Naive thymus-derived CD8-positive, alpha-beta T cell (primary cell): ENCODE measurements at regions not wholly inside any gene's neighbourhood (a gene's known extent, or its start where the extent isn't known, plus 50 kb on each side); places are given as distances from the start of the nearest gene placed in this dataset.

ENCODE experiments used
- ATAC-seq, 2 donors: fragments of 150-1000 bp; cut with Tn5 transposase in 1 of 2; sonication (Bioruptor Pico), chemical (Tn5 transposase) in 1 of 2; 1 replicate in 1 of 2; 2 replicates in 1 of 2; pipeline ENCODE4 v1.10.0; 2021; ENCODE audit warnings: mild to moderate bottlenecking in 2 of 2, moderate library complexity in 2 of 2
- POLR2A ChIA-PET: fragments of 350-600 bp; sonication (Branson Sonifier 250); formaldehyde crosslinking; loops from one replicate; lab custom pipeline; 2021; ENCODE audit warnings: antibody characterized with exemption; lab: Charles Lee
- DNase-seq, 10 donors: peaks; one replicate each; pipeline versions ENCODE4 v3.0.0 to v3.0.0-alpha.2; 2020 to 2022
- H3K27ac Mint-ChIP-seq, 10 donors: one replicate each; pipeline ENCODE4 v1.8.0; 2020 to 2022; ENCODE audit warnings: mild to moderate bottlenecking in 10 of 10, mixed read lengths in 10 of 10, moderate library complexity in 4 of 10, inconsistent platforms in 1 of 10
- H3K27me3 Mint-ChIP-seq, 5 donors: one replicate each; pipeline ENCODE4 v1.8.0; 2021 to 2022; ENCODE audit warnings: mixed read lengths in 5 of 5
- H3K36me3 Mint-ChIP-seq, 3 donors: one replicate each; pipeline ENCODE4 v1.8.0; 2020 to 2022; ENCODE audit warnings: mixed read lengths in 3 of 3, mild to moderate bottlenecking in 2 of 3, inconsistent platforms in 1 of 3
- H3K4me1 Mint-ChIP-seq, 4 donors: one replicate each; pipeline ENCODE4 v1.8.0; 2021 to 2022; ENCODE audit warnings: mixed read lengths in 4 of 4
- H3K4me3 Mint-ChIP-seq, 10 donors: one replicate each; pipeline ENCODE4 v1.8.0; 2020 to 2022; ENCODE audit warnings: mild to moderate bottlenecking in 10 of 10, mixed read lengths in 10 of 10, moderate library complexity in 6 of 10, inconsistent platforms in 1 of 10
- H3K9me3 Mint-ChIP-seq, 9 donors: one replicate each; pipeline ENCODE4 v1.8.0; 2020 to 2022; ENCODE audit warnings: mixed read lengths in 9 of 9, mild to moderate bottlenecking in 3 of 9, inconsistent platforms in 1 of 9, moderate library complexity in 1 of 9

GRCh38 chr2:41410011-41410410 is 637.8 kb upstream of the PKDCC start:
- Mint-ChIP-seq H3K4me1 (no peaks in the 10 kb centered on the region), H3K27ac (no peak overlapping the region), H3K4me3 (no peak overlapping the region), H3K27me3 (peaks cover 0 to 12% (median 2%) of the 10 kb centered on the region in 5 donors), H3K36me3 (no peaks in the 10 kb centered on the region), H3K9me3 (peaks cover 0 to 24% (median 3%) of the 10 kb centered on the region in 9 donors)
- POLR2A ChIA-PET, result no interaction called here
- no peak for ATAC-seq
- no peak for DNase-seq

- Mint-ChIP-seq H3K27ac (no peak overlapping the region), H3K36me3 (no peaks in the 10 kb centered on the region)
- POLR2A ChIA-PET, result no interaction called here
Measured at GRCh38 chr2:41413813-41414485, 633.9 kb upstream of the PKDCC start.

GRCh38 chr2:41414486-41415230 is 633.2 kb upstream of the PKDCC start:
- DNase-seq (no peak), ATAC-seq (no peak)
- POLR2A ChIA-PET, result no interaction called here
- no peaks in the 10 kb centered on the region for H3K4me1 Mint-ChIP-seq
- H3K27ac Mint-ChIP-seq, result no peak overlapping the region
- H3K27me3 Mint-ChIP-seq, result peaks cover 0 to 12% (median 2%) of the 10 kb centered on the region in 5 donors
- no peaks in the 10 kb centered on the region for H3K36me3 Mint-ChIP-seq
- peaks cover 0 to 24% (median 3%) of the 10 kb centered on the region in 9 donors for H3K9me3 Mint-ChIP-seq
- H3K4me3 Mint-ChIP-seq, result no peak overlapping the region

More at GRCh38 chr2:41413813-41414485, 633.9 kb upstream of the PKDCC start:
- ATAC-seq, result no peak
- Mint-ChIP-seq H3K4me1 (no peaks in the 10 kb centered on the region), H3K27me3 (peaks cover 0 to 12% (median 2%) of the 10 kb centered on the region in 5 donors), H3K4me3 (no peak overlapping the region), H3K9me3 (peaks cover 0 to 27% (median 3%) of the 10 kb centered on the region in 9 donors)
- DNase-seq, result no peak

- POLR2A ChIA-PET, result no interaction called here
- H3K27me3 Mint-ChIP-seq, result no peaks in the 10 kb centered on the region
- no peaks in the 10 kb centered on the region for H3K4me1 Mint-ChIP-seq
- H3K4me3 Mint-ChIP-seq, result no peak overlapping the region
- H3K9me3 Mint-ChIP-seq, result peaks cover 0 to 10% (median 0%) of the 10 kb centered on the region in 9 donors
- no peak overlapping the region for H3K27ac Mint-ChIP-seq
- no peaks in the 10 kb centered on the region for H3K36me3 Mint-ChIP-seq
- ATAC-seq, result no peak
- no peak for DNase-seq
Measured at GRCh38 chr2:41417511-41417910, 630.3 kb upstream of the PKDCC start.

GRCh38 chr2:41420219-41420618 is 627.6 kb upstream of the PKDCC start:
- no peaks in the 10 kb centered on the region for H3K4me1 Mint-ChIP-seq
- no peak for ATAC-seq
- no peaks in the 10 kb centered on the region for H3K27me3 Mint-ChIP-seq
- no peak overlapping the region for H3K4me3 Mint-ChIP-seq
- no peak for DNase-seq
- POLR2A ChIA-PET, result no interaction called here
- no peak overlapping the region for H3K27ac Mint-ChIP-seq
- peaks cover 0 to 5% (median 0%) of the 10 kb centered on the region in 9 donors for H3K9me3 Mint-ChIP-seq
- H3K36me3 Mint-ChIP-seq, result peaks cover 0 to 1% (median 0%) of the 10 kb centered on the region in 3 donors

- peaks cover 0 to 2% (median 0%) of the 10 kb centered on the region in 3 donors for H3K36me3 Mint-ChIP-seq
- POLR2A ChIA-PET, result no interaction called here
- DNase-seq (no peak), ATAC-seq (no peak)
- no peaks in the 10 kb centered on the region for H3K27me3 Mint-ChIP-seq
- H3K27ac Mint-ChIP-seq, result no peak overlapping the region
- no peaks in the 10 kb centered on the region for H3K4me1 Mint-ChIP-seq
- peaks cover 0 to 5% (median 0%) of the 10 kb centered on the region in 9 donors for H3K9me3 Mint-ChIP-seq
- H3K4me3 Mint-ChIP-seq, result no peak overlapping the region
Measured at GRCh38 chr2:41420872-41421271, 626.9 kb upstream of the PKDCC start.

GRCh38 chr2:41431756-41432155 is 616.1 kb upstream of the PKDCC start:
- ATAC-seq (no peak), DNase-seq (no peak)
- Mint-ChIP-seq H3K27me3 (no peaks in the 10 kb centered on the region), H3K36me3 (no peaks in the 10 kb centered on the region), H3K4me1 (no peaks in the 10 kb centered on the region), H3K4me3 (no peak overlapping the region), H3K27ac (no peak overlapping the region), H3K9me3 (peaks cover 0 to 4% (median 0%) of the 10 kb centered on the region in 9 donors)
- POLR2A ChIA-PET, result no interaction called here

GRCh38 chr2:41432459-41432858 is 615.4 kb upstream of the PKDCC start:
- no peak overlapping the region for H3K4me3 Mint-ChIP-seq
- ATAC-seq (no peak), DNase-seq (no peak)
- H3K36me3 Mint-ChIP-seq, result no peaks in the 10 kb centered on the region
- H3K27me3 Mint-ChIP-seq, result no peaks in the 10 kb centered on the region
- peaks cover 0 to 10% (median 1%) of the 10 kb centered on the region in 9 donors for H3K9me3 Mint-ChIP-seq
- POLR2A ChIA-PET, result no interaction called here
- H3K4me1 Mint-ChIP-seq, result no peaks in the 10 kb centered on the region
- no peak overlapping the region for H3K27ac Mint-ChIP-seq

- Mint-ChIP-seq H3K4me1 (no peaks in the 10 kb centered on the region), H3K4me3 (no peak overlapping the region), H3K9me3 (peaks cover 0 to 19% (median 1%) of the 10 kb centered on the region in 9 donors), H3K27me3 (no peaks in the 10 kb centered on the region), H3K27ac (no peak overlapping the region), H3K36me3 (no peaks in the 10 kb centered on the region)
- POLR2A ChIA-PET, result no interaction called here
- no peak for DNase-seq
- ATAC-seq, result no peak
Measured at GRCh38 chr2:41434991-41435390, 612.8 kb upstream of the PKDCC start.

- H3K36me3 Mint-ChIP-seq, result no peaks in the 10 kb centered on the region
- POLR2A ChIA-PET, result no interaction called here
- DNase-seq (no peak), ATAC-seq (no peak)
- H3K9me3 Mint-ChIP-seq, result peaks cover 0 to 20% (median 1%) of the 10 kb centered on the region in 9 donors
- H3K27ac Mint-ChIP-seq, result no peak overlapping the region
- H3K4me1 Mint-ChIP-seq, result no peaks in the 10 kb centered on the region
- H3K27me3 Mint-ChIP-seq, result peaks cover 0 to 3% (median 0%) of the 10 kb centered on the region in 5 donors
- H3K4me3 Mint-ChIP-seq, result no peak overlapping the region
Measured at GRCh38 chr2:41441958-41442357, 605.9 kb upstream of the PKDCC start.

GRCh38 chr2:41445865-41446264 is 602.0 kb upstream of the PKDCC start:
- no peaks in the 10 kb centered on the region for H3K36me3 Mint-ChIP-seq
- no peak overlapping the region for H3K27ac Mint-ChIP-seq
- POLR2A ChIA-PET, result no interaction called here
- no peak for ATAC-seq
- no peak overlapping the region for H3K4me3 Mint-ChIP-seq
- peaks cover 0 to 3% (median 0%) of the 10 kb centered on the region in 5 donors for H3K27me3 Mint-ChIP-seq
- no peak for DNase-seq
- H3K4me1 Mint-ChIP-seq, result no peaks in the 10 kb centered on the region
- peaks cover 0 to 8% (median 0%) of the 10 kb centered on the region in 9 donors for H3K9me3 Mint-ChIP-seq

- POLR2A ChIA-PET, result no interaction called here
- ATAC-seq (no peak), DNase-seq (no peak)
- H3K27me3 Mint-ChIP-seq, result peaks cover 0 to 3% (median 0%) of the 10 kb centered on the region in 5 donors
- no peak overlapping the region for H3K4me3 Mint-ChIP-seq
- H3K36me3 Mint-ChIP-seq, result no peaks in the 10 kb centered on the region
- peaks cover 0 to 12% (median 0%) of the 10 kb centered on the region in 9 donors for H3K9me3 Mint-ChIP-seq
- no peaks in the 10 kb centered on the region for H3K4me1 Mint-ChIP-seq
- no peak overlapping the region for H3K27ac Mint-ChIP-seq
Measured at GRCh38 chr2:41446266-41446665, 601.6 kb upstream of the PKDCC start.

GRCh38 chr2:41448221-41448620 is 599.6 kb upstream of the PKDCC start:
- no peak for ATAC-seq
- Mint-ChIP-seq H3K27me3 (peaks cover 0 to 1% (median 0%) of the 10 kb centered on the region in 5 donors), H3K4me3 (no peak overlapping the region), H3K9me3 (peaks cover 0 to 8% (median 0%) of the 10 kb centered on the region in 9 donors), H3K36me3 (no peaks in the 10 kb centered on the region), H3K27ac (no peak overlapping the region), H3K4me1 (no peaks in the 10 kb centered on the region)
- POLR2A ChIA-PET, result no interaction called here
- no peak for DNase-seq
